HL-60/S4 treated with phorbol 12-myristate 13-acetate at 8.2 ng/mL for 4 days and 3 days (cell line): ENCODE measurements at regions not wholly inside any gene's neighbourhood (a gene's known extent, or its start where the extent isn't known, plus 50 kb on each side); places are given as distances from the start of the nearest gene placed in this dataset.
"Not testable (repeated sequence)": the region's sequence is repeated elsewhere in the genome, so short reads cannot be mapped to it uniquely, and the experiment has no call there.

ENCODE experiments used
- in situ Hi-C: fragments of 300-500 bp; cut with MboI; formaldehyde crosslinking; loops from 2 replicates; pipeline ENCODE4 v1.15.0; 2022; ENCODE audit warnings: low sequenced_read_pairs

GRCh38 chr2:175308005-175308404 lies 126.5 kb upstream of the ATP5MC3 start:
- in situ Hi-C loops: no loop called here

GRCh38 chr2:175304541-175304940 lies 123.0 kb upstream of the ATP5MC3 start:
- in situ Hi-C loops: no loop called here

- in situ Hi-C loops: no loop called here
Measured at GRCh38 chr2:175293776-175294175, 112.3 kb upstream of the ATP5MC3 start.

- in situ Hi-C loops: no loop called here
Measured at GRCh38 chr2:175293195-175293594, 111.7 kb upstream of the ATP5MC3 start.

- in situ Hi-C loops: no loop called here
Measured at GRCh38 chr2:175282886-175283285, 101.4 kb upstream of the ATP5MC3 start.

- in situ Hi-C loops: no loop called here
Measured at GRCh38 chr2:175282300-175282699, 100.8 kb upstream of the ATP5MC3 start.

GRCh38 chr2:175277772-175278171 lies 96.3 kb upstream of the ATP5MC3 start:
- in situ Hi-C loops: no loop called here

GRCh38 chr2:175275539-175275938 lies 94.0 kb upstream of the ATP5MC3 start:
- in situ Hi-C loops: no loop called here

GRCh38 chr2:175259164-175259563 lies 77.7 kb upstream of the ATP5MC3 start:
- in situ Hi-C loops: no loop called here

- in situ Hi-C loops: no loop called here
Measured at GRCh38 chr2:175256806-175257585, 75.5 kb upstream of the ATP5MC3 start.

GRCh38 chr2:175256391-175256790 lies 74.9 kb upstream of the ATP5MC3 start:
- in situ Hi-C loops: not testable (repeated sequence)

GRCh38 chr2:175253871-175254270 lies 72.4 kb upstream of the ATP5MC3 start:
- in situ Hi-C loops: no loop called here

GRCh38 chr2:175251425-175252041 lies 70.0 kb upstream of the ATP5MC3 start:
- in situ Hi-C loops: no loop called here

- in situ Hi-C loops: no loop called here
Measured at GRCh38 chr2:175247159-175247558, 65.6 kb upstream of the ATP5MC3 start.

GRCh38 chr2:175244697-175245096 lies 63.2 kb upstream of the ATP5MC3 start:
- in situ Hi-C loops: no loop called here

GRCh38 chr2:175241691-175242090 lies 60.2 kb upstream of the ATP5MC3 start:
- in situ Hi-C loops: no loop called here

- in situ Hi-C loops: not testable (repeated sequence)
Measured at GRCh38 chr2:175240033-175240432, 58.5 kb upstream of the ATP5MC3 start.

- in situ Hi-C loops: no loop called here
Measured at GRCh38 chr2:175236930-175237329, 55.4 kb upstream of the ATP5MC3 start.

GRCh38 chr2:175234650-175235049 lies 53.1 kb upstream of the ATP5MC3 start:
- in situ Hi-C loops: no loop called here

- in situ Hi-C loops: no loop called here
Measured at GRCh38 chr2:175234153-175234552, 52.6 kb upstream of the ATP5MC3 start.

- in situ Hi-C loops: no loop called here
Measured at GRCh38 chr2:175233135-175233719, 51.7 kb upstream of the ATP5MC3 start.
